GM23338 (cell line): ENCODE measurements at regions not wholly inside any gene's neighbourhood (a gene's known extent, or its start where the extent isn't known, plus 50 kb on each side); places are given as distances from the start of the nearest gene placed in this dataset.

Experiments
- ATAC-seq: fragments of 200-7000 bp; cut with Tn5 transposase; 3 replicates; pipeline ENCODE4 v1.9.1; 2020
- DNase-seq: peaks from one replicate; pipeline ENCODE4 v3.0.0-alpha.2; 2015; ENCODE audit warnings: low spot score
- H2AFZ ChIP-seq: fragments of 200-600 bp; sonication (generic); 2 replicates; pipeline ENCODE4 v1.8.0; 2016; ENCODE audit warnings: antibody characterized with exemption, mild to moderate bottlenecking, moderate library complexity
- H3F3A ChIP-seq: fragments of 200-600 bp; sonication (generic); replicated peaks from 2 replicates; pipeline ENCODE4 v1.8.0; 2017; ENCODE audit warnings: antibody characterized with exemption, mixed run types, low read depth
- H3K27ac ChIP-seq: fragments of 200-600 bp; sonication (generic); 2 replicates; pipeline ENCODE4 v1.6.1; 2016; ENCODE audit warnings: low read depth
- H3K27me3 ChIP-seq: fragments of 200-600 bp; sonication (generic); 2 replicates; pipeline ENCODE4 v1.8.0; 2016; ENCODE audit warnings: mild to moderate bottlenecking, mixed run types, moderate library complexity; ENCODE audit not compliant: insufficient read depth
- H3K36me3 ChIP-seq: fragments of 200-600 bp; sonication (generic); 2 replicates; pipeline ENCODE4 v1.8.0; 2016; ENCODE audit warnings: mild to moderate bottlenecking; ENCODE audit not compliant: insufficient read depth
- H3K4me1 ChIP-seq: fragments of 200-600 bp; sonication (generic); 2 replicates; pipeline ENCODE4 v1.8.0; 2016; ENCODE audit warnings: mild to moderate bottlenecking, moderate library complexity; ENCODE audit not compliant: insufficient read depth
- H3K4me2 ChIP-seq: fragments of 200-600 bp; sonication (generic); 2 replicates; pipeline ENCODE4 v1.7.1; 2017; ENCODE audit warnings: mixed run types
- H3K4me3 ChIP-seq: fragments of 200-600 bp; sonication (generic); 2 replicates; pipeline ENCODE4 v1.6.1; 2016; ENCODE audit warnings: mixed run types
- H3K79me2 ChIP-seq: fragments of 200-600 bp; sonication (generic); replicated peaks from 2 replicates; pipeline ENCODE4 v1.8.0; 2017; ENCODE audit warnings: mild to moderate bottlenecking; ENCODE audit not compliant: insufficient read depth
- H3K9me2 ChIP-seq: fragments of 200-600 bp; sonication (generic); 2 replicates; pipeline ENCODE4 v1.8.0; 2017; ENCODE audit not compliant: insufficient read depth
- H4K20me1 ChIP-seq: fragments of 200-600 bp; sonication (generic); replicated peaks from 2 replicates; pipeline ENCODE4 v1.8.0; 2017; ENCODE audit warnings: mild to moderate bottlenecking; ENCODE audit not compliant: insufficient read depth
- H3K27ac Mint-ChIP-seq: 2 replicates; pipeline ENCODE4 v1.8.0; 2020; ENCODE audit warnings: inconsistent platforms, mild to moderate bottlenecking, moderate library complexity, mixed read lengths
- H3K27me3 Mint-ChIP-seq: 3 replicates; pipeline ENCODE4 v1.8.0; 2022; ENCODE audit warnings: low read depth, mild to moderate bottlenecking, moderate library complexity, mixed read lengths, inconsistent platforms; ENCODE audit not compliant: insufficient read depth, poor library complexity
- H3K36me3 Mint-ChIP-seq: 3 replicates; pipeline ENCODE4 v1.8.0; 2021; ENCODE audit warnings: low read depth, mild to moderate bottlenecking, inconsistent platforms, moderate library complexity, mixed read lengths
- H3K4me1 Mint-ChIP-seq: 3 replicates; pipeline ENCODE4 v1.8.0; 2020; ENCODE audit warnings: mild to moderate bottlenecking, inconsistent platforms, mixed read lengths
- H3K4me3 Mint-ChIP-seq: 3 replicates; pipeline ENCODE4 v1.8.0; 2021; ENCODE audit warnings: moderate library complexity, mild to moderate bottlenecking, inconsistent platforms, mixed read lengths
- H3K9me3 Mint-ChIP-seq: 3 replicates; pipeline ENCODE4 v1.8.0; 2020; ENCODE audit warnings: moderate library complexity, mild to moderate bottlenecking, inconsistent platforms, mixed read lengths
- CTCF ChIP-seq, 2 experiments: fragments of 200-600 bp in 1 of 2; sonication (generic) in 1 of 2; conservative IDR thresholded peaks; 2 replicates each; pipeline versions ENCODE4 v1.5.1 to v1.6.1; 2016 to 2017; ENCODE audit warnings: antibody characterized with exemption in 2 of 2, low read depth in 2 of 2, mild to moderate bottlenecking in 2 of 2, moderate library complexity in 1 of 2
- EZH2 ChIP-seq: fragments of 200-600 bp; sonication (generic); IDR thresholded peaks from one replicate; pipeline ENCODE4 v1.8.0; 2017; ENCODE audit warnings: antibody characterized with exemption, mild to moderate bottlenecking, low read depth; ENCODE audit not compliant: unreplicated experiment
- JUNB ChIP-seq: IDR thresholded peaks from one replicate; pipeline ENCODE4 v1.6.1; 2016; ENCODE audit warnings: antibody characterized with exemption; ENCODE audit not compliant: unreplicated experiment
- ZNF331 ChIP-seq: fragments of 250-450 bp; sonication (Bioruptor Pico); IDR thresholded peaks from 2 replicates; pipeline ENCODE4 v1.5.0; 2020; ENCODE audit warnings: low read depth, mild to moderate bottlenecking, moderate library complexity
- TF ChIP-seq, protein P1 (sequence below): fragments of 250-450 bp; sonication (Bioruptor Pico); IDR thresholded peaks from 2 replicates; pipeline ENCODE4 v1.5.0; 2020; ENCODE audit warnings: mild to moderate bottlenecking, moderate library complexity

- no peak for TF ChIP-seq EZH2
- no peak for TF ChIP-seq JUNB
- no peak for TF ChIP-seq ZNF331 (CRISPR knock-in tag)
Measured at GRCh38 chr10:120372917-120373316, 84.1 kb upstream of the PLPP4 start (continued).

DNA sequence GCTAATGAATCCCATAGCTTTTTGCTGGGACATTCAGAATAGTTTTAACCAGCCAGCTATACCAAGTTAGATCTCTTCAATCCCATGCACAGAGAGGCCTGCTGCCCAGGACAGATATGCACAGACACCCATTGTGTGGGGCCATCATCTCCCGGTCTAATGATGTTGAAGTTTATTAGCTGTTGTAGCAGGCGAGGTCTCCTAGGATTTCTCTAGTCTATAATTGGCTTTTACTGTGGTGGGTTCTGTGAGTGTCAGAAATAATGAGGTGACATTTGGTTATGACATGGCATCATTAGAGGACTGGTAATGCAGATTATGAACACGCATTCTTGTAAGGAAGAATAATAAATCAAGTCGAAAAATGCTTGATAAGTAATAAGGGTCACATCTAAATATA, 81.4 kb upstream of the PLPP4 start:
- H3K79me2 ChIP-seq: no peaks in the 10 kb centered on the region
- H3K9me3 Mint-ChIP-seq: peaks cover 13% of the 10 kb centered on the region
- H3K4me1 Mint-ChIP-seq: no peaks in the 10 kb centered on the region
- H4K20me1 ChIP-seq: no peaks in the 10 kb centered on the region
- TF ChIP-seq CTCF (conservative IDR thresholded peaks at IDR 0.05; ENCODE audit: low read depth in 2 of 2): no peak
- no peak for TF ChIP-seq JUNB
- TF ChIP-seq, protein P1, sequence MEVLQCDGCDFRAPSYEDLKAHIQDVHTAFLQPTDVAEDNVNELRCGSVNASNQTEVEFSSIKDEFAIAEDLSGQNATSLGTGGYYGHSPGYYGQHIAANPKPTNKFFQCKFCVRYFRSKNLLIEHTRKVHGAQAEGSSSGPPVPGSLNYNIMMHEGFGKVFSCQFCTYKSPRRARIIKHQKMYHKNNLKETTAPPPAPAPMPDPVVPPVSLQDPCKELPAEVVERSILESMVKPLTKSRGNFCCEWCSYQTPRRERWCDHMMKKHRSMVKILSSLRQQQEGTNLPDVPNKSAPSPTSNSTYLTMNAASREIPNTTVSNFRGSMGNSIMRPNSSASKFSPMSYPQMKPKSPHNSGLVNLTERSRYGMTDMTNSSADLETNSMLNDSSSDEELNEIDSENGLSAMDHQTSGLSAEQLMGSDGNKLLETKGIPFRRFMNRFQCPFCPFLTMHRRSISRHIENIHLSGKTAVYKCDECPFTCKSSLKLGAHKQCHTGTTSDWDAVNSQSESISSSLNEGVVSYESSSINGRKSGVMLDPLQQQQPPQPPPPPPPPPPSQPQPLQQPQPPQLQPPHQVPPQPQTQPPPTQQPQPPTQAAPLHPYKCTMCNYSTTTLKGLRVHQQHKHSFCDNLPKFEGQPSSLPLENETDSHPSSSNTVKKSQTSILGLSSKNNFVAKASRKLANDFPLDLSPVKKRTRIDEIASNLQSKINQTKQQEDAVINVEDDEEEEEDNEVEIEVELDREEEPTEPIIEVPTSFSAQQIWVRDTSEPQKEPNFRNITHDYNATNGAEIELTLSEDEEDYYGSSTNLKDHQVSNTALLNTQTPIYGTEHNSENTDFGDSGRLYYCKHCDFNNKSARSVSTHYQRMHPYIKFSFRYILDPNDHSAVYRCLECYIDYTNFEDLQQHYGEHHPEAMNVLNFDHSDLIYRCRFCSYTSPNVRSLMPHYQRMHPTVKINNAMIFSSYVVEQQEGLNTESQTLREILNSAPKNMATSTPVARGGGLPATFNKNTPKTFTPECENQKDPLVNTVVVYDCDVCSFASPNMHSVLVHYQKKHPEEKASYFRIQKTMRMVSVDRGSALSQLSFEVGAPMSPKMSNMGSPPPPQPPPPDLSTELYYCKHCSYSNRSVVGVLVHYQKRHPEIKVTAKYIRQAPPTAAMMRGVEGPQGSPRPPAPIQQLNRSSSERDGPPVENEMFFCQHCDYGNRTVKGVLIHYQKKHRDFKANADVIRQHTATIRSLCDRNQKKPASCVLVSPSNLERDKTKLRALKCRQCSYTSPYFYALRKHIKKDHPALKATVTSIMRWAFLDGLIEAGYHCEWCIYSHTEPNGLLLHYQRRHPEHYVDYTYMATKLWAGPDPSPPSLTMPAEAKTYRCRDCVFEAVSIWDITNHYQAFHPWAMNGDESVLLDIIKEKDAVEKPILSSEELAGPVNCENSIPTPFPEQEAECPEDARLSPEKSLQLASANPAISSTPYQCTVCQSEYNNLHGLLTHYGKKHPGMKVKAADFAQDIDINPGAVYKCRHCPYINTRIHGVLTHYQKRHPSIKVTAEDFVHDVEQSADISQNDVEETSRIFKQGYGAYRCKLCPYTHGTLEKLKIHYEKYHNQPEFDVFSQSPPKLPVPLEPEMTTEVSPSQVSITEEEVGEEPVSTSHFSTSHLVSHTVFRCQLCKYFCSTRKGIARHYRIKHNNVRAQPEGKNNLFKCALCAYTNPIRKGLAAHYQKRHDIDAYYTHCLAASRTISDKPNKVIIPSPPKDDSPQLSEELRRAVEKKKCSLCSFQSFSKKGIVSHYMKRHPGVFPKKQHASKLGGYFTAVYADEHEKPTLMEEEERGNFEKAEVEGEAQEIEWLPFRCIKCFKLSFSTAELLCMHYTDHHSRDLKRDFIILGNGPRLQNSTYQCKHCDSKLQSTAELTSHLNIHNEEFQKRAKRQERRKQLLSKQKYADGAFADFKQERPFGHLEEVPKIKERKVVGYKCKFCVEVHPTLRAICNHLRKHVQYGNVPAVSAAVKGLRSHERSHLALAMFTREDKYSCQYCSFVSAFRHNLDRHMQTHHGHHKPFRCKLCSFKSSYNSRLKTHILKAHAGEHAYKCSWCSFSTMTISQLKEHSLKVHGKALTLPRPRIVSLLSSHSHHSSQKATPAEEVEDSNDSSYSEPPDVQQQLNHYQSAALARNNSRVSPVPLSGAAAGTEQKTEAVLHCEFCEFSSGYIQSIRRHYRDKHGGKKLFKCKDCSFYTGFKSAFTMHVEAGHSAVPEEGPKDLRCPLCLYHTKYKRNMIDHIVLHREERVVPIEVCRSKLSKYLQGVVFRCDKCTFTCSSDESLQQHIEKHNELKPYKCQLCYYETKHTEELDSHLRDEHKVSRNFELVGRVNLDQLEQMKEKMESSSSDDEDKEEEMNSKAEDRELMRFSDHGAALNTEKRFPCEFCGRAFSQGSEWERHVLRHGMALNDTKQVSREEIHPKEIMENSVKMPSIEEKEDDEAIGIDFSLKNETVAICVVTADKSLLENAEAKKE: no peak
- no peak overlapping the region for H2AFZ ChIP-seq
- no peak overlapping the region for H3K27ac ChIP-seq
- H3K27me3 Mint-ChIP-seq: peaks cover 2% of the 10 kb centered on the region
- H3F3A ChIP-seq: no peaks in the 10 kb centered on the region
- no peaks in the 10 kb centered on the region for H3K27me3 ChIP-seq
- H3K4me2 ChIP-seq: no peak overlapping the region
- no peaks in the 10 kb centered on the region for H3K36me3 ChIP-seq
- H3K4me3 Mint-ChIP-seq: no peak overlapping the region
- H3K9me2 ChIP-seq: peaks cover 8% of the 10 kb centered on the region; the same call in 1 of the 2 replicates
- no peaks in the 10 kb centered on the region for H3K4me1 ChIP-seq
- H3K27ac Mint-ChIP-seq: no peak overlapping the region
- ATAC-seq (no peak), DNase-seq (no peak)
- no peak overlapping the region for H3K4me3 ChIP-seq
- H3K36me3 Mint-ChIP-seq: peaks cover 3% of the 10 kb centered on the region; the same call in 1 of the 3 replicates
